H1 (cell line): ENCODE measurements at regions not wholly inside any gene's neighbourhood (a gene's known extent, or its start where the extent isn't known, plus 50 kb on each side); places are given as distances from the start of the nearest gene placed in this dataset.

Experiments
- CREB1 ChIP-seq: IDR thresholded peaks from 2 replicates; pipeline ENCODE4 v1.6.1; 2012; ENCODE audit warnings: inconsistent platforms
- CTCF ChIP-seq, 3 experiments: IDR thresholded peaks; 1 replicate in 2 of 3; 2 replicates in 1 of 3; pipeline versions ENCODE4 v1.5.1 to v1.6.1; 2011; ENCODE audit warnings: low read length in 3 of 3, mild to moderate bottlenecking in 3 of 3, inconsistent platforms in 2 of 3, low read depth in 1 of 3, moderate library complexity in 1 of 3; ENCODE audit not compliant: insufficient read depth in 1 of 3; ENCODE audit errors: control extremely low read depth in 1 of 3
- EZH2 ChIP-seq: fragments of 200-600 bp; sonication (generic); IDR thresholded peaks from 2 replicates; pipeline ENCODE4 v1.7.1; 2012; ENCODE audit warnings: low read depth, mild to moderate bottlenecking, moderate library complexity, low read length, inconsistent platforms; ENCODE audit not compliant: severe bottlenecking
- GTF2F1 ChIP-seq: IDR thresholded peaks from 2 replicates; pipeline ENCODE4 v1.6.1; 2012; ENCODE audit warnings: low read depth, low read length, improper control_type of control experiment, borderline replicate concordance
- JUND ChIP-seq: IDR thresholded peaks from 2 replicates; pipeline ENCODE4 v1.6.1; 2011; ENCODE audit warnings: mild to moderate bottlenecking, improper control_type of control experiment, low read length
- PHF8 ChIP-seq: fragments of 200-600 bp; sonication (generic); conservative IDR thresholded peaks from 2 replicates; pipeline ENCODE4 v1.7.1; 2012; ENCODE audit warnings: low read depth, mild to moderate bottlenecking, inconsistent platforms, low read length, moderate library complexity
- POLR2A ChIP-seq, 2 experiments: IDR thresholded peaks; 1 replicate in 1 of 2; 2 replicates in 1 of 2; pipeline ENCODE4 v1.6.1; 2011; ENCODE audit warnings: low read depth in 2 of 2, low read length in 2 of 2, mild to moderate bottlenecking in 2 of 2; ENCODE audit errors: control extremely low read depth in 1 of 2
- POLR2AphosphoS5 ChIP-seq: IDR thresholded peaks from 2 replicates; pipeline ENCODE4 v1.6.1; 2011; ENCODE audit warnings: low read depth, low read length
- RBBP5 ChIP-seq: IDR thresholded peaks from 2 replicates; pipeline ENCODE4 v1.7.1; 2012; ENCODE audit warnings: low read depth, mild to moderate bottlenecking, inconsistent platforms, low read length, moderate library complexity, borderline replicate concordance
- SP1 ChIP-seq: IDR thresholded peaks from 2 replicates; pipeline ENCODE4 v1.6.1; 2011; ENCODE audit warnings: low read depth, low read length
- TAF1 ChIP-seq: IDR thresholded peaks from 2 replicates; pipeline ENCODE4 v1.6.1; 2011; ENCODE audit warnings: mild to moderate bottlenecking, low read depth, low read length

- TF ChIP-seq POLR2A (IDR thresholded peaks at IDR 0.05; ENCODE audit: control extremely low read depth in 1 of 2, low read depth in 2 of 2, low read length in 2 of 2) (no peak), JUND (no peak), PHF8 (no peak), POLR2AphosphoS5 (no peak), CTCF (IDR thresholded peaks at IDR 0.05; ENCODE audit: control extremely low read depth in 1 of 3, insufficient read depth in 1 of 3, low read depth in 1 of 3, low read length in 3 of 3) (no peak), SP1 (no peak), GTF2F1 (no peak), CREB1 (no peak), RBBP5 (no peak), EZH2 (no peak), TAF1 (no peak)
Observed at GRCh38 chr14:99036611-99037293, 235.2 kb downstream of the BCL11B start.
